Heart right ventricle (tissue), 16 donors: ENCODE measurements at regions not wholly inside any gene's neighbourhood (a gene's known extent, or its start where the extent isn't known, plus 50 kb on each side); places are given as distances from the start of the nearest gene placed in this dataset.

Source experiments
- ATAC-seq, 8 donors: fragments of 200-7000 bp; cut with Tn5 transposase; one replicate each; pipeline ENCODE4 v1.9.1; 2020; ENCODE audit warnings: mild to moderate bottlenecking in 8 of 8, moderate library complexity in 8 of 8, moderate number of reproducible peaks in 1 of 8
- DNase-seq, 2 donors: peaks; one replicate each; pipeline ENCODE4 v3.0.0-alpha.2; 2020
- H3K27ac ChIP-seq, 10 donors: fragments of 200-600 bp; sonication (generic) in 2 of 10; one replicate each; pipeline versions ENCODE4 v1.5.0 to v1.8.0; 2020 to 2022; ENCODE audit warnings: mild to moderate bottlenecking in 3 of 10
- H3K27me3 ChIP-seq, 7 donors: fragments of 200-600 bp; one replicate each; pipeline ENCODE4 v1.8.0; 2021 to 2022; ENCODE audit warnings: mild to moderate bottlenecking in 2 of 7
- H3K36me3 ChIP-seq, 9 donors: fragments of 200-600 bp; sonication (generic) in 1 of 9; one replicate each; pipeline versions ENCODE4 v1.5.0 to v1.8.0; 2020 to 2022; ENCODE audit warnings: mild to moderate bottlenecking in 2 of 9
- H3K4me1 ChIP-seq, 9 donors: fragments of 200-600 bp; sonication (generic) in 1 of 9; one replicate each; pipeline versions ENCODE4 v1.5.0 to v1.8.0; 2020 to 2022; ENCODE audit warnings: mild to moderate bottlenecking in 4 of 9
- H3K4me3 ChIP-seq, 10 donors: fragments of 200-600 bp; sonication (generic) in 2 of 10; one replicate each; pipeline versions ENCODE4 v1.5.0 to v1.8.0; 2020 to 2022; ENCODE audit warnings: mild to moderate bottlenecking in 7 of 10, moderate library complexity in 2 of 10
- H3K9me3 ChIP-seq, 11 donors: fragments of 200-600 bp in 10 of 11; sonication (generic) in 2 of 11; one replicate each; pipeline versions ENCODE4 v1.5.0 to v1.8.0; 2013 to 2022; ENCODE audit warnings: mild to moderate bottlenecking in 2 of 11, control low read depth in 1 of 11, moderate library complexity in 1 of 11
- WGBS, 2 donors: extraction: QIAGEN DNeasy Blood & Tissue Kit; methylation state at CpG; one replicate each; pipeline ENCODE4 v1.1.7; 2013; ENCODE audit warnings: inconsistent platforms in 1 of 2; 5-methylcytosine and 5-hydroxymethylcytosine counted together
- intact Hi-C, 10 donors: fragments of 100-400 bp; cut with DNase I; formaldehyde crosslinking; loops; one replicate each; pipeline versions ENCODE4 v1.11.1 to v1.14.2; 2022
- TF ChIP-seq, protein P1 (sequence below), 9 donors: fragments of 200-600 bp; sonication (generic) in 2 of 9; IDR thresholded peaks; one replicate each; pipeline versions ENCODE4 v1.5.0 to v1.8.0; 2021 to 2022; ENCODE audit warnings: antibody characterized with exemption in 9 of 9, mild to moderate bottlenecking in 5 of 9, moderate library complexity in 1 of 9
- donor health status: Arrhythmogenic right ventricular cardiomyopathy.
- donor health status: ischemic (EF 13 %, LVEDD 7.1; RV severe dilation, severe dysfunction).
- donor health status: healthy with polysubstance abuse.
- donor health status: DM: no; HTN: yes; CAD: no.
- donor health status: DM: no; HTN: no; CAD: no.
- donor health status: ischemic (EF 25% LVEDD 6.9; RV normal size, moderate dysfunction).
- donor health status: ischemic (EF 25% LVEDD 5.7; RV mildly dilated, moderate dysfunction).
- donor health status: healthy.
- donor health status: DM: yes; HTN: yes; CAD: no.
- donor health status: Ischemic cardiomyopathy.
- donor health status: ischemic (EF 35%, LVEDD 5.7; RV mildly dilated, moderate dysfunction).
- donor health status: nonischemic (EF 11% LVEDD 7.7; RV severe dilation, severe dysfunction).
- donor health status: DM: yes; HTN: yes; CAD: no.
- donor health status: PGD.
- donor health status: ischemic (EF 29% LVEDD 5.4; RV normal size, mild dysfunction).
- donor health status: nonischemic (EF 23%, LVEDD 6.1; RV moderate dilation, normal function).

DNA sequence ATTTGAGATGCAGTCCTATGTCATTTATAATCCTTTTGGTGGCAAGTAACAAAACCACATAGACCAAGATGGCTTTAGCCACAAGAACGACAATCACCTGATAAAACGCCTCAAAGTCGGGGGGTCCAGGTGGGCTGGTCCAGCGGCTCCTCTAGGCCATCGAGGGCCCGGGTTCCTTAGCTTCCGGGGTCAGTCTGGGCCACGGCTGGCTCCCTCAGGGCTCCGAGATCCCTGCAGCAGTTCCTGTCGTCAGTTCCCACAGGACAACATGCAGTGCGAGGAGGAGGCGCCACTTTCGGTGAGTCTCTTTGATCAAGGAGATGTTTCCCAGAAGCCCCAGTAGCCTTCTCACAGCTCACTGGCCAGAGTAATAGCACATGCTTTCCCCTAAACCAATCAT is 574.6 kb downstream of the AACS start:
- intact Hi-C loops = no loop called here
- Histone ChIP-seq H3K27me3 (peaks cover 0 to 10% (median 0%) of the 10 kb centered on the region in 7 donors), H3K36me3 (no peaks in the 10 kb centered on the region), H3K4me3 (no peak overlapping the region), H3K9me3 (no peaks in the 10 kb centered on the region), H3K4me1 (no peaks in the 10 kb centered on the region), H3K27ac (no peak overlapping the region)
- DNase-seq = no peak
- ATAC-seq = no peak
- 82 to 84% methylated on average over 13 of the region's 13 CpGs for WGBS, 2 donors
- TF ChIP-seq, protein P1, sequence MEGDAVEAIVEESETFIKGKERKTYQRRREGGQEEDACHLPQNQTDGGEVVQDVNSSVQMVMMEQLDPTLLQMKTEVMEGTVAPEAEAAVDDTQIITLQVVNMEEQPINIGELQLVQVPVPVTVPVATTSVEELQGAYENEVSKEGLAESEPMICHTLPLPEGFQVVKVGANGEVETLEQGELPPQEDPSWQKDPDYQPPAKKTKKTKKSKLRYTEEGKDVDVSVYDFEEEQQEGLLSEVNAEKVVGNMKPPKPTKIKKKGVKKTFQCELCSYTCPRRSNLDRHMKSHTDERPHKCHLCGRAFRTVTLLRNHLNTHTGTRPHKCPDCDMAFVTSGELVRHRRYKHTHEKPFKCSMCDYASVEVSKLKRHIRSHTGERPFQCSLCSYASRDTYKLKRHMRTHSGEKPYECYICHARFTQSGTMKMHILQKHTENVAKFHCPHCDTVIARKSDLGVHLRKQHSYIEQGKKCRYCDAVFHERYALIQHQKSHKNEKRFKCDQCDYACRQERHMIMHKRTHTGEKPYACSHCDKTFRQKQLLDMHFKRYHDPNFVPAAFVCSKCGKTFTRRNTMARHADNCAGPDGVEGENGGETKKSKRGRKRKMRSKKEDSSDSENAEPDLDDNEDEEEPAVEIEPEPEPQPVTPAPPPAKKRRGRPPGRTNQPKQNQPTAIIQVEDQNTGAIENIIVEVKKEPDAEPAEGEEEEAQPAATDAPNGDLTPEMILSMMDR (IDR thresholded peaks at IDR 0.05) = no peak

DNA sequence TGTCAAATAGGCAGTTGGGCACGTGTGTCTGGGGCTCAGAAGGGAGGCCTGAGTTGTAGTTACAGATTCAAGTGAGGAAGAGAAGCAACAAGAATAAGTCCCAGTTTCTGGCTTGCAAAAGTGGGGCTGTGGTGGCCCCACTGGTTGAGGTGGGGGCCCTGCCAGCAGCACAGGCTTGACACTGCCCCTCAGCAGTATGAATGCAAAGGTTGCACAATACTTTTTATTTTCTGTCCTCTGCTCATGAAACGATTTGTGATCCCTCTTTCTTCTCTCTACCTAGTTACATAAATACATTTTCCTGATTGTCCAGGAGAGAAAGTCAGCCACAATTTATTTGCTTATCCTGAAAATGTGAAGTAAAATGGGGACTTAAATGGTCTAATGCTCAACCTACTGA is 577.8 kb downstream of the AACS start:
- DNase-seq (no peak), ATAC-seq (no peak)
- TF ChIP-seq, protein P1 (IDR thresholded peaks at IDR 0.05) = no peak
- intact Hi-C loops = no loop called here
- H3K27me3 ChIP-seq = no peaks in the 10 kb centered on the region
- no peaks in the 10 kb centered on the region for H3K4me1 ChIP-seq
- no peak overlapping the region for H3K27ac ChIP-seq
- H3K36me3 ChIP-seq = no peaks in the 10 kb centered on the region
- H3K9me3 ChIP-seq = no peaks in the 10 kb centered on the region
- WGBS, 2 donors = 73 to 77% methylated on average over 2 of the region's 2 CpGs
- no peak overlapping the region for H3K4me3 ChIP-seq

DNA sequence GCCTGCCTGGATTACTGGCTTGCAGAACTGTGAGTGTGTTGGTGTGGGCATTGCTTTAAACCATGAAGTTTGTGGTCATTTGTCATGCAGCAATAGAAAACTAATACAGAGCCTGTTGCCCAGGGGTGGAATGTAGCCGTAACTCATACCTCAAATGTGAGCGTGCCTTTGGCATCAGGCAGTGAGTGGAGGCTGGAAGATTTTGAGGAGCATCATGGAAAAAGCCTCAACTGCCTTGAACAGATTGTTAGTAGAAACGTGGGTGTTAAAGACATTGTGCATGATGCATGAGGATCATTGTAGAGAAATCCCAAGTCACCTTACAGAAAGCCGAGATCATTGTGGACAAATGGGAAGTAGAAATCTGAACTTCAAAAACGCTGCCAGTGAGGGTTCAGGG is 580.5 kb downstream of the AACS start:
- WGBS, 2 donors = 28 to 55% methylated on average over 5 of the region's 5 CpGs
- no peak for DNase-seq
- intact Hi-C loops = no loop called here
- no peak overlapping the region for H3K27ac ChIP-seq
- no peak overlapping the region for H3K4me3 ChIP-seq
- no peaks in the 10 kb centered on the region for H3K27me3 ChIP-seq
- ATAC-seq = no peak
- H3K4me1 ChIP-seq = no peaks in the 10 kb centered on the region
- TF ChIP-seq, protein P1 (IDR thresholded peaks at IDR 0.05) = no peak
- no peaks in the 10 kb centered on the region for H3K9me3 ChIP-seq
- no peaks in the 10 kb centered on the region for H3K36me3 ChIP-seq

DNA sequence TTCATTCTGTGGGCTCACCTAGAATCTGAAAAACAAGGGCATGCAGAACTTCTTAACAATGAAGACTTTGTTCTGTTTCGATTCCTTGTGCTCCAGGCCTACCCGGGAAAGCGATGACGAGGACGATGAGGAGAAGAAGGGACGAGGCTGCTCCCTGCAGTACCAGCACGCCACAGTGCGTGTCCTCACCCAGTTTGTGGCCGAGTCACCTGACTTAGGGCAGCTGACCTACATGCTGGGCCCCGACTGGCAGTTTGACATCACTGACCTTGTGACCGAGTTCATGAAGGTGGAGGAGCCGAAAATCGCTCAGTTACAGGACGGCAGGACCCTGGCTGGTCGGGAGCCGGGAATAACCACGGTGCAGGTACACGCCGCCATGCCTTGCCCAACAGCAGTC is 585.4 kb downstream of the AACS start:
- no peaks in the 10 kb centered on the region for H3K27me3 ChIP-seq
- no peak overlapping the region for H3K4me3 ChIP-seq
- TF ChIP-seq, protein P1 (IDR thresholded peaks at IDR 0.05) = no peak
- H3K4me1 ChIP-seq = no peaks in the 10 kb centered on the region
- ATAC-seq (no peak), DNase-seq (no peak)
- intact Hi-C loops = no loop called here
- H3K27ac ChIP-seq = no peak overlapping the region
- WGBS, 2 donors = 86 to 87% methylated on average over 19 of the region's 19 CpGs
- H3K36me3 ChIP-seq = no peaks in the 10 kb centered on the region
- H3K9me3 ChIP-seq = no peaks in the 10 kb centered on the region

DNA sequence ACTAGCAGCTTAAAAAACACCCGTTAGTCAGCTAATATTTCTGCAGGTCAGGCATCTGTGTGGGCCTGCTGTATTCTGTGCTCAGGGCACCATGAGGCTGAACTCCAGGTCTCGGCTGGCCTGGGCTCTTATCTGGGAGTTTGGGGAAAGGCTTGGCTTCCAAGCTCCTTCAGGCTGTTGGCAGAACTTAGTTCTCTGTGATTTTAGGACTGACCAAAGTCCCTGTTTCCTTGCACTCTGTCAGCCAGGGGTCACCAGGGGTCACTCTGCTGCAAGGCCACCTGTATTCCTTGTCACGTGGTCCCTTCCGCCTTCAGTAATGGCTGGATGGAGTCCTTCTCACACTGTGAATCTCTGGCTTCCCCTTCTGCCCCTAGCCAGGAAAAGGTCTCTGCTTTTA is 586.4 kb downstream of the AACS start:
- Histone ChIP-seq H3K9me3 (no peaks in the 10 kb centered on the region), H3K27me3 (no peaks in the 10 kb centered on the region), H3K27ac (no peak overlapping the region), H3K36me3 (no peaks in the 10 kb centered on the region), H3K4me1 (no peaks in the 10 kb centered on the region), H3K4me3 (no peak overlapping the region)
- WGBS, 2 donors = 66 to 70% methylated on average over 4 of the region's 4 CpGs
- TF ChIP-seq, protein P1 (IDR thresholded peaks at IDR 0.05) = no peak
- DNase-seq (no peak), ATAC-seq (no peak)
- intact Hi-C loops = no loop called here
